Calu3 (cell line): ENCODE measurements at regions not wholly inside any gene's neighbourhood (a gene's known extent, or its start where the extent isn't known, plus 50 kb on each side); places are given as distances from the start of the nearest gene placed in this dataset. TPM values are rescaled to one million over a fixed set of nuclear protein-coding genes. Genes with fewer than 3 reads are reported as not detected.

Experiments
- BruUV-seq: library from RNA; stranded (reverse); fragments of 400-500 nt; replicated peaks from 2 replicates; lab custom pipeline; 2021; lab: Mats Ljungman, UMichigan
- CTCF ChIA-PET: fragments of 300-600 bp; sonication (Branson Sonifier 250); formaldehyde crosslinking; loops from one replicate; lab custom pipeline; 2022; ENCODE audit warnings: antibody characterized with exemption; lab: Charles Lee
- DNase-seq: peaks from one replicate; pipeline ENCODE4 v3.0.0; 2022
- H3K27ac Mint-ChIP-seq: one replicate; pipeline ENCODE4 v1.8.0; 2022; ENCODE audit warnings: mixed read lengths; ENCODE audit not compliant: unreplicated experiment
- H3K27me3 Mint-ChIP-seq: one replicate; pipeline ENCODE4 v1.8.0; 2022; ENCODE audit warnings: mixed read lengths; ENCODE audit not compliant: unreplicated experiment
- H3K36me3 Mint-ChIP-seq: one replicate; pipeline ENCODE4 v1.8.0; 2022; ENCODE audit warnings: mild to moderate bottlenecking, moderate library complexity, mixed read lengths; ENCODE audit not compliant: insufficient read depth, unreplicated experiment
- H3K4me1 Mint-ChIP-seq: one replicate; pipeline ENCODE4 v1.8.0; 2022; ENCODE audit warnings: mild to moderate bottlenecking, low read depth, mixed read lengths; ENCODE audit not compliant: unreplicated experiment
- H3K4me3 Mint-ChIP-seq: one replicate; pipeline ENCODE4 v1.8.0; 2022; ENCODE audit warnings: mild to moderate bottlenecking, low read depth, moderate library complexity, mixed read lengths; ENCODE audit not compliant: unreplicated experiment
- H3K9me3 Mint-ChIP-seq: one replicate; pipeline ENCODE4 v1.8.0; 2022; ENCODE audit warnings: low read depth, mixed read lengths; ENCODE audit not compliant: unreplicated experiment
- CTCF ChIP-seq: fragments of 200-600 bp; IDR thresholded peaks from one replicate; pipeline ENCODE4 v1.8.0; 2022; ENCODE audit warnings: antibody characterized with exemption; ENCODE audit not compliant: unreplicated experiment
- intact Hi-C: fragments of 100-400 bp; cut with micrococcal nuclease; formaldehyde crosslinking; loops from one replicate; pipeline ENCODE4 v1.10.0; 2022; ENCODE audit not compliant: unreplicated experiment
- microRNA-seq: library from miRNA; unstranded; fragments of <30 nt; microRNA quantifications from one replicate; pipeline ENCODE4 v1.2.0, GENCODE V29; 2022

- Mint-ChIP-seq H3K36me3 (no peaks in the 10 kb centered on the region), H3K4me1 (no peaks in the 10 kb centered on the region), H3K9me3 (no peaks in the 10 kb centered on the region), H3K27me3 (no peaks in the 10 kb centered on the region), H3K27ac (no peak overlapping the region), H3K4me3 (no peak overlapping the region)
- CTCF ChIA-PET: no interaction called here
- intact Hi-C loops: no loop called here
- BruUV-seq: no TSS peak
- no peak for DNase-seq
- no peak for TF ChIP-seq CTCF
These were observed 56.0 kb upstream of the ARGLU1 start for GRCh38 chr13:106623799-106624460.

GRCh38 chr13:106621833-106622232 lies 53.9 kb upstream of the ARGLU1 start:
- no TSS peak for BruUV-seq
- TF ChIP-seq CTCF: no peak
- no peak overlapping the region for H3K4me3 Mint-ChIP-seq
- H3K4me1 Mint-ChIP-seq: no peaks in the 10 kb centered on the region
- CTCF ChIA-PET: no interaction called here
- no peak for DNase-seq
- H3K27ac Mint-ChIP-seq: no peak overlapping the region
- no peaks in the 10 kb centered on the region for H3K27me3 Mint-ChIP-seq
- no peaks in the 10 kb centered on the region for H3K36me3 Mint-ChIP-seq
- H3K9me3 Mint-ChIP-seq: no peaks in the 10 kb centered on the region
- intact Hi-C loops: no loop called here

GRCh38 chr13:106619688-106620555 lies 52.0 kb upstream of the ARGLU1 start:
- CTCF ChIA-PET: no interaction called here
- intact Hi-C loops: no loop called here
- no peak overlapping the region for H3K27ac Mint-ChIP-seq

More at GRCh38 chr13:106619688-106620555, 52.0 kb upstream of the ARGLU1 start:
- no peaks in the 10 kb centered on the region for H3K4me1 Mint-ChIP-seq
- peak overlapping the region; percentile 59 for H3K4me3 Mint-ChIP-seq
- H3K36me3 Mint-ChIP-seq: no peaks in the 10 kb centered on the region
- TF ChIP-seq CTCF: peak; percentile 27
- H3K9me3 Mint-ChIP-seq: no peaks in the 10 kb centered on the region
- DNase-seq: peak; percentile 7
- BruUV-seq: no TSS peak
- no peaks in the 10 kb centered on the region for H3K27me3 Mint-ChIP-seq

Small RNA genes in the stretch of these regions (microRNA-seq; reads per million reads assigned to microRNA genes)
- not detected for gene MIR1267
